ENCODE measurements at regions not wholly inside any gene's neighbourhood (a gene's known extent, or its start where the extent isn't known, plus 50 kb on each side); places are given as distances from the start of the nearest gene placed in this dataset.

DNA sequence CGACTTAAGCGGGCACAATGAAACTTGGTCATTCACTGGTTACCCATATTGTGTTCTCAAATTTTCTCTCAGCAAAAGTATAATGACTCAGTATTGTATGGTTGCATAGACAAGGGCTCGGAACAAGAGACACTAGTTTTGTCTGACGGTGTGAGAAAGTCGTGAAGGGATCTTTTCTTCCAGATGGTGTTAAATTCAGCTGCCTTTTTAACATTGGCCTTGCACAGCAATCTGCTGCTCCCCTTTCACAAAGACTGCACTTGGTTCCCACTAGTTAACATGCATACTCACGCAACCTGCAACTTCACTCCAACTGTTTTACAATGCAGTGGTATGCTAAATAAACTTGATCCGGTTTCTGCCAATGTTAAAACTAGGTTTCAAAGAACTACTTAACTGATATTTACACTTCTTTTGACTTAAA lies 219.2 kb downstream of the MEF2C start:
- H3K36me3 ChIP-seq (ENCODE audit: control insufficient read depth, low read length), result no peaks in the 10 kb centered on the region
- H3K9me3 ChIP-seq (ENCODE audit: control insufficient read depth, insufficient read depth, low read length), result no peaks in the 10 kb centered on the region
- TF ChIP-seq, protein P1, sequence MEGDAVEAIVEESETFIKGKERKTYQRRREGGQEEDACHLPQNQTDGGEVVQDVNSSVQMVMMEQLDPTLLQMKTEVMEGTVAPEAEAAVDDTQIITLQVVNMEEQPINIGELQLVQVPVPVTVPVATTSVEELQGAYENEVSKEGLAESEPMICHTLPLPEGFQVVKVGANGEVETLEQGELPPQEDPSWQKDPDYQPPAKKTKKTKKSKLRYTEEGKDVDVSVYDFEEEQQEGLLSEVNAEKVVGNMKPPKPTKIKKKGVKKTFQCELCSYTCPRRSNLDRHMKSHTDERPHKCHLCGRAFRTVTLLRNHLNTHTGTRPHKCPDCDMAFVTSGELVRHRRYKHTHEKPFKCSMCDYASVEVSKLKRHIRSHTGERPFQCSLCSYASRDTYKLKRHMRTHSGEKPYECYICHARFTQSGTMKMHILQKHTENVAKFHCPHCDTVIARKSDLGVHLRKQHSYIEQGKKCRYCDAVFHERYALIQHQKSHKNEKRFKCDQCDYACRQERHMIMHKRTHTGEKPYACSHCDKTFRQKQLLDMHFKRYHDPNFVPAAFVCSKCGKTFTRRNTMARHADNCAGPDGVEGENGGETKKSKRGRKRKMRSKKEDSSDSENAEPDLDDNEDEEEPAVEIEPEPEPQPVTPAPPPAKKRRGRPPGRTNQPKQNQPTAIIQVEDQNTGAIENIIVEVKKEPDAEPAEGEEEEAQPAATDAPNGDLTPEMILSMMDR (IDR thresholded peaks at IDR 0.05; ENCODE audit: low read depth, low read length, poor library complexity, severe bottlenecking), result no peak
- TF ChIP-seq EZH2phosphoT487 (IDR thresholded peaks at IDR 0.05; ENCODE audit: borderline replicate concordance, low read length), result no peak
- no peak overlapping the region for H3K4me2 ChIP-seq (ENCODE audit: low read length)
- H3F3A ChIP-seq (ENCODE audit: control insufficient read depth, insufficient read depth), result peaks cover 34% of the 10 kb centered on the region
- H4K20me1 ChIP-seq (ENCODE audit: control insufficient read depth, insufficient read depth, low read depth, low read length), result peaks cover 6% of the 10 kb centered on the region
- no peak overlapping the region for H3K4me3 ChIP-seq (ENCODE audit: low read length)
- no peak overlapping the region for H3K27ac ChIP-seq (ENCODE audit: low read depth, low read length)
- H3K9me2 ChIP-seq (replicated peaks; ENCODE audit: control insufficient read depth, low read length), result no peaks in the 10 kb centered on the region
- peaks cover 53% of the 10 kb centered on the region for H3K27me3 ChIP-seq (ENCODE audit: control insufficient read depth, low read length)
- peaks cover 80% of the 10 kb centered on the region for H3K4me1 ChIP-seq (ENCODE audit: control insufficient read depth, low read length)
- peaks cover 32% of the 10 kb centered on the region for H3K79me2 ChIP-seq (ENCODE audit: control insufficient read depth, low read length)

DNA sequence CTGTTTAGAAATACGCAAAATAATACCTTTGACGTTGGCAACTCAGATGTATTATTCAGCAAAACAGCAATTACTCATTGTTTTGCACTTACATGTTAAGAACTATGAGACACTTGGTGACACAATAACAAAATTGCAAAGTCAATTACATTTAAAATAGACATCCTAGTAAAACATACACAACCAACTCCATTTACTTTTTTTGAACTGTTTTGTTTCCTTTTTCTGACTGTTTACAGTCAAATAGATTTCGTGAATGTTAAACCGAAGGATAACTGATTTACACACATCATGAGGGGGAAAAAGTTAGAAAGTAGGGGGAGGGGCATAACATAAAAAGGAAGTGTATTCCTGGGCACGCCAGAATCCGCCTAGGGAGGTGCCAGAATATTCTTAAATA lies 220.1 kb downstream of the MEF2C start:
- no peak overlapping the region for H3K4me3 ChIP-seq (ENCODE audit: low read length)
- TF ChIP-seq, protein P1 (IDR thresholded peaks at IDR 0.05; ENCODE audit: low read depth, low read length, poor library complexity, severe bottlenecking), result no peak
- TF ChIP-seq EZH2phosphoT487 (IDR thresholded peaks at IDR 0.05; ENCODE audit: borderline replicate concordance, low read length), result no peak
- peaks cover 34% of the 10 kb centered on the region for H3F3A ChIP-seq (ENCODE audit: control insufficient read depth, insufficient read depth)
- no peak overlapping the region for H3K4me2 ChIP-seq (ENCODE audit: low read length)
- no peaks in the 10 kb centered on the region for H3K9me2 ChIP-seq (replicated peaks; ENCODE audit: control insufficient read depth, low read length)
- peaks cover 79% of the 10 kb centered on the region for H3K4me1 ChIP-seq (ENCODE audit: control insufficient read depth, low read length)
- H3K27me3 ChIP-seq (ENCODE audit: control insufficient read depth, low read length), result peaks cover 55% of the 10 kb centered on the region
- H4K20me1 ChIP-seq (ENCODE audit: control insufficient read depth, insufficient read depth, low read depth, low read length), result peaks cover 6% of the 10 kb centered on the region
- no peak overlapping the region for H3K27ac ChIP-seq (ENCODE audit: low read depth, low read length)
- no peaks in the 10 kb centered on the region for H3K36me3 ChIP-seq (ENCODE audit: control insufficient read depth, low read length)
- no peaks in the 10 kb centered on the region for H3K9me3 ChIP-seq (ENCODE audit: control insufficient read depth, insufficient read depth, low read length)
- H3K79me2 ChIP-seq (ENCODE audit: control insufficient read depth, low read length), result peaks cover 25% of the 10 kb centered on the region

DNA sequence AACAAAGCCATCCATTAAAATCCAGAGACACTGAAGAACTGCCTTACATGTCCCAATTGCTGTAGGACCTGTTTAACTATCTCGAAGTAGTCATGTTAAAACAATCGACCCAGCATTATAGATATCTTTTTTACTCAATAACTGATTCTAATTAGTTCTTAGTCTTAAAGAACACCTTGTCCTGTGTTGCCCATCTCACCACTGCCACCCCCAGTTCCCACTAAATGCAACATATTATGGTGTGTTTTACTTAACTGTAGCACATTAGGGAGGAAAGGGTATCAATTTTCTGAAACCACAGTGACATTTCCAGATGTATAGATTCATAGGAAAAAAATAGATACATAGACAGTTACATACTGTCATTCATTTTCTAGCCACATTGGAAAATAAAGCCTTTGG lies 221.2 kb downstream of the MEF2C start:
- H3K79me2 ChIP-seq (ENCODE audit: control insufficient read depth, low read length), result peaks cover 20% of the 10 kb centered on the region
- H3K27me3 ChIP-seq (ENCODE audit: control insufficient read depth, low read length), result peaks cover 54% of the 10 kb centered on the region
- no peaks in the 10 kb centered on the region for H3K9me2 ChIP-seq (replicated peaks; ENCODE audit: control insufficient read depth, low read length)
- H4K20me1 ChIP-seq (ENCODE audit: control insufficient read depth, insufficient read depth, low read depth, low read length), result peaks cover 6% of the 10 kb centered on the region
- peaks cover 73% of the 10 kb centered on the region for H3K4me1 ChIP-seq (ENCODE audit: control insufficient read depth, low read length)
- peak overlapping the region; percentile 93 for H3K4me2 ChIP-seq (ENCODE audit: low read length)
- peak overlapping the region; percentile 81 for H3K4me3 ChIP-seq (ENCODE audit: low read length)
- no peaks in the 10 kb centered on the region for H3K36me3 ChIP-seq (ENCODE audit: control insufficient read depth, low read length)
- peaks cover 34% of the 10 kb centered on the region for H3F3A ChIP-seq (ENCODE audit: control insufficient read depth, insufficient read depth)
- peak overlapping the region; percentile 50; the same call in 1 of the 2 replicates for H3K27ac ChIP-seq (ENCODE audit: low read depth, low read length)
- no peak for TF ChIP-seq EZH2phosphoT487 (IDR thresholded peaks at IDR 0.05; ENCODE audit: borderline replicate concordance, low read length)
- TF ChIP-seq, protein P1 (IDR thresholded peaks at IDR 0.05; ENCODE audit: low read depth, low read length, poor library complexity, severe bottlenecking), result no peak
- H3K9me3 ChIP-seq (ENCODE audit: control insufficient read depth, insufficient read depth, low read length), result no peaks in the 10 kb centered on the region

All from DOHH2 (cell line).